GM23338 (cell line): ENCODE measurements at regions not wholly inside any gene's neighbourhood (a gene's known extent, or its start where the extent isn't known, plus 50 kb on each side); places are given as distances from the start of the nearest gene placed in this dataset.

Experiments used
- ATAC-seq: fragments of 200-7000 bp; cut with Tn5 transposase; 3 replicates; pipeline ENCODE4 v1.9.1; 2020
- DNase-seq: peaks from one replicate; pipeline ENCODE4 v3.0.0-alpha.2; 2015; ENCODE audit warnings: low spot score
- H2AFZ ChIP-seq: fragments of 200-600 bp; sonication (generic); 2 replicates; pipeline ENCODE4 v1.8.0; 2016; ENCODE audit warnings: antibody characterized with exemption, mild to moderate bottlenecking, moderate library complexity
- H3F3A ChIP-seq: fragments of 200-600 bp; sonication (generic); replicated peaks from 2 replicates; pipeline ENCODE4 v1.8.0; 2017; ENCODE audit warnings: antibody characterized with exemption, mixed run types, low read depth
- H3K27ac ChIP-seq: fragments of 200-600 bp; sonication (generic); 2 replicates; pipeline ENCODE4 v1.6.1; 2016; ENCODE audit warnings: low read depth
- H3K27me3 ChIP-seq: fragments of 200-600 bp; sonication (generic); 2 replicates; pipeline ENCODE4 v1.8.0; 2016; ENCODE audit warnings: mild to moderate bottlenecking, mixed run types, moderate library complexity; ENCODE audit not compliant: insufficient read depth
- H3K36me3 ChIP-seq: fragments of 200-600 bp; sonication (generic); 2 replicates; pipeline ENCODE4 v1.8.0; 2016; ENCODE audit warnings: mild to moderate bottlenecking; ENCODE audit not compliant: insufficient read depth
- H3K4me1 ChIP-seq: fragments of 200-600 bp; sonication (generic); 2 replicates; pipeline ENCODE4 v1.8.0; 2016; ENCODE audit warnings: mild to moderate bottlenecking, moderate library complexity; ENCODE audit not compliant: insufficient read depth
- H3K4me2 ChIP-seq: fragments of 200-600 bp; sonication (generic); 2 replicates; pipeline ENCODE4 v1.7.1; 2017; ENCODE audit warnings: mixed run types
- H3K4me3 ChIP-seq: fragments of 200-600 bp; sonication (generic); 2 replicates; pipeline ENCODE4 v1.6.1; 2016; ENCODE audit warnings: mixed run types
- H3K79me2 ChIP-seq: fragments of 200-600 bp; sonication (generic); replicated peaks from 2 replicates; pipeline ENCODE4 v1.8.0; 2017; ENCODE audit warnings: mild to moderate bottlenecking; ENCODE audit not compliant: insufficient read depth
- H3K9me2 ChIP-seq: fragments of 200-600 bp; sonication (generic); 2 replicates; pipeline ENCODE4 v1.8.0; 2017; ENCODE audit not compliant: insufficient read depth
- H4K20me1 ChIP-seq: fragments of 200-600 bp; sonication (generic); replicated peaks from 2 replicates; pipeline ENCODE4 v1.8.0; 2017; ENCODE audit warnings: mild to moderate bottlenecking; ENCODE audit not compliant: insufficient read depth
- H3K27ac Mint-ChIP-seq: 2 replicates; pipeline ENCODE4 v1.8.0; 2020; ENCODE audit warnings: inconsistent platforms, mild to moderate bottlenecking, moderate library complexity, mixed read lengths
- H3K27me3 Mint-ChIP-seq: 3 replicates; pipeline ENCODE4 v1.8.0; 2022; ENCODE audit warnings: low read depth, mild to moderate bottlenecking, moderate library complexity, mixed read lengths, inconsistent platforms; ENCODE audit not compliant: insufficient read depth, poor library complexity
- H3K36me3 Mint-ChIP-seq: 3 replicates; pipeline ENCODE4 v1.8.0; 2021; ENCODE audit warnings: low read depth, mild to moderate bottlenecking, inconsistent platforms, moderate library complexity, mixed read lengths
- H3K4me1 Mint-ChIP-seq: 3 replicates; pipeline ENCODE4 v1.8.0; 2020; ENCODE audit warnings: mild to moderate bottlenecking, inconsistent platforms, mixed read lengths
- H3K4me3 Mint-ChIP-seq: 3 replicates; pipeline ENCODE4 v1.8.0; 2021; ENCODE audit warnings: moderate library complexity, mild to moderate bottlenecking, inconsistent platforms, mixed read lengths
- H3K9me3 Mint-ChIP-seq: 3 replicates; pipeline ENCODE4 v1.8.0; 2020; ENCODE audit warnings: moderate library complexity, mild to moderate bottlenecking, inconsistent platforms, mixed read lengths
- ETS1 ChIP-seq: IDR thresholded peaks from 2 replicates; pipeline ENCODE4 v1.6.1; 2016; ENCODE audit warnings: antibody characterized with exemption
- EZH2 ChIP-seq: fragments of 200-600 bp; sonication (generic); IDR thresholded peaks from one replicate; pipeline ENCODE4 v1.8.0; 2017; ENCODE audit warnings: antibody characterized with exemption, mild to moderate bottlenecking, low read depth; ENCODE audit not compliant: unreplicated experiment
- EZH2phosphoT487 ChIP-seq: fragments of 200-600 bp; sonication (generic); IDR thresholded peaks from one replicate; pipeline ENCODE4 v1.8.1; 2018; ENCODE audit warnings: antibody characterized with exemption; ENCODE audit not compliant: unreplicated experiment
- POLR2AphosphoS5 ChIP-seq: IDR thresholded peaks from 2 replicates; pipeline ENCODE4 v1.6.1; 2016; ENCODE audit warnings: antibody characterized with exemption, low read depth
- STAT1 ChIP-seq: IDR thresholded peaks from one replicate; pipeline ENCODE4 v1.6.1; 2016; ENCODE audit warnings: antibody characterized with exemption; ENCODE audit not compliant: unreplicated experiment
- ZNF114 ChIP-seq: fragments of 250-450 bp; sonication (Bioruptor Pico); IDR thresholded peaks from 2 replicates; pipeline ENCODE4 v1.5.0; 2020; ENCODE audit warnings: mild to moderate bottlenecking, moderate library complexity
- ZNF462 ChIP-seq: fragments of 250-450 bp; sonication (Bioruptor Pico); IDR thresholded peaks from 2 replicates; pipeline ENCODE4 v1.5.0; 2020; ENCODE audit warnings: mild to moderate bottlenecking, moderate library complexity

- no peak for TF ChIP-seq ZNF462
- TF ChIP-seq EZH2phosphoT487: no peak
These were observed 145.2 kb upstream of the SNX7 start (continued) for GRCh38 chr1:98516306-98516705.

- Mint-ChIP-seq H3K4me3 (no peak overlapping the region), H3K36me3 (peaks cover 16% of the 10 kb centered on the region), H3K27me3 (peaks cover 6% of the 10 kb centered on the region), H3K27ac (no peak overlapping the region), H3K4me1 (peaks cover 6% of the 10 kb centered on the region), H3K9me3 (peaks cover 23% of the 10 kb centered on the region)
- H2AFZ ChIP-seq: no peak overlapping the region
- H3K27me3 ChIP-seq: no peaks in the 10 kb centered on the region
- peaks cover 23% of the 10 kb centered on the region for H3K9me2 ChIP-seq
- no peak overlapping the region for H3K4me2 ChIP-seq
- no peak overlapping the region for H3K27ac ChIP-seq
- H3K4me1 ChIP-seq: no peaks in the 10 kb centered on the region
- H3K36me3 ChIP-seq: no peaks in the 10 kb centered on the region
- H4K20me1 ChIP-seq: no peaks in the 10 kb centered on the region
- ATAC-seq (no peak), DNase-seq (no peak)
- H3K4me3 ChIP-seq: no peak overlapping the region
- H3K79me2 ChIP-seq: no peaks in the 10 kb centered on the region
- H3F3A ChIP-seq: no peaks in the 10 kb centered on the region
- TF ChIP-seq STAT1: no peak
- no peak for TF ChIP-seq POLR2AphosphoS5
- no peak for TF ChIP-seq ZNF114 (CRISPR knock-in tag)
- no peak for TF ChIP-seq EZH2
- no peak for TF ChIP-seq ZNF462
- TF ChIP-seq ETS1: no peak
These were observed 145.8 kb upstream of the SNX7 start for GRCh38 chr1:98515744-98516143.
